Fibroblast of pulmonary artery (primary cell): ENCODE measurements at regions not wholly inside any gene's neighbourhood (a gene's known extent, or its start where the extent isn't known, plus 50 kb on each side); places are given as distances from the start of the nearest gene placed in this dataset.

Experiments used
- DNase-seq: peaks from one replicate; pipeline ENCODE4 v3.0.0-alpha.2; 2010; ENCODE audit warnings: low read depth
- H3K4me3 ChIP-seq: replicated peaks from 2 replicates; pipeline ENCODE4 v1.5.1; 2011; ENCODE audit warnings: low read depth, mild to moderate bottlenecking, control low read depth, low read length, moderate library complexity
- TF ChIP-seq, protein P1 (sequence below): IDR thresholded peaks from 2 replicates; pipeline ENCODE4 v1.5.1; 2011; ENCODE audit warnings: mild to moderate bottlenecking, control low read depth, low read length, inconsistent platforms; ENCODE audit errors: missing control alignments

DNA sequence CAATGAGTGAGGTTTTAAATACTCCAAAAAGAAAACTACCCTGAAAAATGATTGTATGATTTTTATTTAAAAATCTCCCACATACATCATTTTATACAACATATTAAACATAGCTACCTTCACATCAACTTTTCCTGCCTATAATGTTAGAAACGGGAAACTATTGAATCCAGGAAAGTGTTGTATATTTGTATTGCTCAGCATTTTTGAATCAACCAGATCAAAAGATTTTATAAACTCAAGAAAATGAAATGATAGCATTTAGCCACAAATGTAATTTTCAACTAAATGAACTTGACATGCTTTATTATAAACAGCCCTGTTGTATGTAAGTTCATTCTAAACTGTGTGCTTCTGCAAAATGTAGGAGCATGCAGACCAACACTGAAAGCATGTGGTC, 124.6 kb upstream of the SLC10A2 start:
- TF ChIP-seq, protein P1, sequence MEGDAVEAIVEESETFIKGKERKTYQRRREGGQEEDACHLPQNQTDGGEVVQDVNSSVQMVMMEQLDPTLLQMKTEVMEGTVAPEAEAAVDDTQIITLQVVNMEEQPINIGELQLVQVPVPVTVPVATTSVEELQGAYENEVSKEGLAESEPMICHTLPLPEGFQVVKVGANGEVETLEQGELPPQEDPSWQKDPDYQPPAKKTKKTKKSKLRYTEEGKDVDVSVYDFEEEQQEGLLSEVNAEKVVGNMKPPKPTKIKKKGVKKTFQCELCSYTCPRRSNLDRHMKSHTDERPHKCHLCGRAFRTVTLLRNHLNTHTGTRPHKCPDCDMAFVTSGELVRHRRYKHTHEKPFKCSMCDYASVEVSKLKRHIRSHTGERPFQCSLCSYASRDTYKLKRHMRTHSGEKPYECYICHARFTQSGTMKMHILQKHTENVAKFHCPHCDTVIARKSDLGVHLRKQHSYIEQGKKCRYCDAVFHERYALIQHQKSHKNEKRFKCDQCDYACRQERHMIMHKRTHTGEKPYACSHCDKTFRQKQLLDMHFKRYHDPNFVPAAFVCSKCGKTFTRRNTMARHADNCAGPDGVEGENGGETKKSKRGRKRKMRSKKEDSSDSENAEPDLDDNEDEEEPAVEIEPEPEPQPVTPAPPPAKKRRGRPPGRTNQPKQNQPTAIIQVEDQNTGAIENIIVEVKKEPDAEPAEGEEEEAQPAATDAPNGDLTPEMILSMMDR: no peak
- DNase-seq: no peak
- H3K4me3 ChIP-seq: no peak overlapping the region

- TF ChIP-seq, protein P1: peak; percentile 58
- no peak overlapping the region for H3K4me3 ChIP-seq
- DNase-seq: peak; percentile 60
These were observed 122.6 kb upstream of the SLC10A2 start for GRCh38 chr13:103188713-103189326.

- DNase-seq: no peak
- TF ChIP-seq, protein P1: no peak
These were observed 121.5 kb upstream of the SLC10A2 start for GRCh38 chr13:103187721-103188156.

GRCh38 chr13:103184413-103184812, 118.2 kb upstream of the SLC10A2 start:
- TF ChIP-seq, protein P1: no peak
- H3K4me3 ChIP-seq: no peak overlapping the region
- no peak for DNase-seq

More at GRCh38 chr13:103187721-103188156, 121.5 kb upstream of the SLC10A2 start:
- H3K4me3 ChIP-seq: no peak overlapping the region

GRCh38 chr13:103178986-103179943, 113.0 kb upstream of the SLC10A2 start:
- TF ChIP-seq, protein P1: no peak
- no peak overlapping the region for H3K4me3 ChIP-seq
- DNase-seq: no peak

DNA sequence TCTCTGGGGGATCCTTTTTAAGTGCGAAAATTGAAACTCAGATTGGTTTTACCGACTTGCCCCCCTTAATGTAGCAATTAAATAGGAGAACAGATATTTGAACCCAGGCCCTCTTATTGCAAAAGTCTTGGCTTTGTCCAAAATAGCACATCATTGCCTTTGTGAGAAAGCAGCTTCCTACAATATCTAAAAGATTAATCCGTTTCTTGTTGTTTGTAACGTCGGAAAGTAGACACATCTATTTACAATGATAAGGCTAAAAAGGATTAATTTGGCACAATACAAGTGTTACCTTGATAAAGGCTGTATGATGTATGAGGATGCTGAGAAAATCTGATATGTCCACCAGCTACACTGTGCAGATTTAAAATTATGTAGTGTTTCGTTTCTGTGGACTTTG, 108.7 kb upstream of the SLC10A2 start:
- no peak for DNase-seq
- TF ChIP-seq, protein P1: no peak

More for the DNA sequence above, 108.7 kb upstream of the SLC10A2 start:
- H3K4me3 ChIP-seq: no peak overlapping the region
